HG03520 (cell line): ENCODE measurements at regions not wholly inside any gene's neighbourhood (a gene's known extent, or its start where the extent isn't known, plus 50 kb on each side); places are given as distances from the start of the nearest gene placed in this dataset.

Experiments used
- ATAC-seq: cut with Tn5 transposase; IDR thresholded peaks from one replicate; pipeline ENCODE4 v1.9.1; 2021; ENCODE audit warnings: mild to moderate bottlenecking, moderate library complexity; ENCODE audit not compliant: unreplicated experiment

- no peak for ATAC-seq
Measured at GRCh38 chr9:97747201-97747965, 50.2 kb upstream of the XPA start.

GRCh38 chr9:97748525-97748924, 51.4 kb upstream of the XPA start:
- ATAC-seq, result no peak

- ATAC-seq, result no peak
Measured at GRCh38 chr9:97749928-97750327, 52.8 kb upstream of the XPA start.

- no peak for ATAC-seq
Measured at GRCh38 chr9:97751531-97751930, 54.4 kb upstream of the XPA start.

GRCh38 chr9:97752274-97752673, 55.1 kb upstream of the XPA start:
- no peak for ATAC-seq

GRCh38 chr9:97753364-97753763, 56.2 kb upstream of the XPA start:
- ATAC-seq, result no peak

GRCh38 chr9:97753975-97754374, 56.8 kb upstream of the XPA start:
- no peak for ATAC-seq

GRCh38 chr9:97755618-97756267, 58.6 kb upstream of the XPA start:
- ATAC-seq, result no peak

- no peak for ATAC-seq
Measured at GRCh38 chr9:97756991-97757390, 59.9 kb upstream of the XPA start.

GRCh38 chr9:97758334-97758916, 61.3 kb upstream of the XPA start:
- no peak for ATAC-seq

GRCh38 chr9:97759581-97760288, 62.6 kb upstream of the XPA start:
- no peak for ATAC-seq

GRCh38 chr9:97761056-97761598, 64.0 kb upstream of the XPA start:
- ATAC-seq, result no peak

GRCh38 chr9:97761879-97762278, 64.7 kb upstream of the XPA start:
- ATAC-seq, result no peak

- no peak for ATAC-seq
Measured at GRCh38 chr9:97763874-97764273, 66.7 kb upstream of the XPA start.

- ATAC-seq, result no peak
Measured at GRCh38 chr9:97766092-97766491, 69.0 kb upstream of the XPA start.

GRCh38 chr9:97766610-97767009, 69.5 kb upstream of the XPA start:
- no peak for ATAC-seq

- no peak for ATAC-seq
Measured at GRCh38 chr9:97767891-97768290, 70.8 kb upstream of the XPA start.

- ATAC-seq, result no peak
Measured at GRCh38 chr9:97768746-97769145, 71.6 kb upstream of the XPA start.

GRCh38 chr9:97769208-97769607, 72.1 kb upstream of the XPA start:
- ATAC-seq, result no peak

- no peak for ATAC-seq
Measured at GRCh38 chr9:97770808-97771372, 73.8 kb upstream of the XPA start.

- ATAC-seq, result no peak
Measured at GRCh38 chr9:97771641-97772040, 74.5 kb upstream of the XPA start.
